ENCODE measurements at regions not wholly inside any gene's neighbourhood (a gene's known extent, or its start where the extent isn't known, plus 50 kb on each side); places are given as distances from the start of the nearest gene placed in this dataset.

DNA sequence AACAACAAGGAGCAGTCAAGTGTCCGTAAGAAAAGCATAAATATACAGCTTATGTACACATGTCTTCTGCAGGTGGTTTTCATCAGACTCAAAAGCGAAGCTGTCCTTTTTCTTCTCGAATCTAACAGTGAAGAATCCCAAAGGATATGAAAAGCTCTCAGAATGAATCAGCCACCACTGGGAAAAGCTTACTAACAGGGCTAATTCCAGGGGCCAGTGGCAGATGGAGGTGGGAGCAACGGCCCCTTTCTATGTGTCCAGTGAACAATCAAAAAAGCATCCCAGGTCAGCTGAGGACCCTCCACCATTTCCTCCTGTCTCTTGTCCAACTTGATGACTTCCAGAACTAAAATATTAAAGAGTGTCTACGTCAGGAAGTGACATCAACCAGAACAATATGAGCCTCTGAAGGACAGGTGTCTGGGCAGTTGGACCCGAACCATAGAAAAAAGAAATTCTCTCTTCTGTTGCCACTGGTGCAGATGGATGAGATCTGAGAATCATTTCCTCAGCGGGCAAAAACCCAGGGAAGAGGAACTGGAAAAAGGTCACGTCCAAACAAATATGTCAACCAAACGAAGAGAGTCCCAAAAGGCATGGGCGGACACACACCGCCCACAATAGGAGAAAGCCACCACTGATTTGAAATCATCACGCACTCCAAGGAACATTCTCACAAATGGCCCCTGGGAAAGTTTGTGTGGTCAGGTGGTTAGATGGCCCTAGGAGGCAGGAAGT lies 70.4 kb upstream of the TIAM1 start:
- Histone ChIP-seq H3K4me3 (ENCODE audit: low read depth, low read length, poor library complexity, severe bottlenecking) (no peak overlapping the region), H3K27ac (ENCODE audit: low read depth, low read length, poor library complexity, severe bottlenecking) (no peak overlapping the region), H3K27me3 (replicated peaks; ENCODE audit: insufficient read depth, low read depth, low read length, poor library complexity) (no peaks in the 10 kb centered on the region), H3K36me3 (ENCODE audit: insufficient read depth, low read length, poor library complexity, severe bottlenecking) (no peaks in the 10 kb centered on the region), H3K4me1 (ENCODE audit: insufficient read depth, low read length, poor library complexity, severe bottlenecking) (no peaks in the 10 kb centered on the region), H3K9me3 (ENCODE audit: low read depth, low read length, poor library complexity, severe bottlenecking) (peaks cover 5% of the 10 kb centered on the region)
- DNase-seq (ENCODE audit: low spot score) = no peak
- POLR2A ChIA-PET (ENCODE audit: low non-redundant PET) = no interaction called here
- BruUV-seq (replicated peaks) = no TSS peak
- intact Hi-C loops (cut with micrococcal nuclease; ENCODE audit: unreplicated experiment) = no loop called here
- TF ChIP-seq EZH2 (IDR thresholded peaks at IDR 0.05; ENCODE audit: borderline replicate concordance, low read depth, low read length, poor library complexity, severe bottlenecking) = no peak
- TF ChIP-seq, protein P1, sequence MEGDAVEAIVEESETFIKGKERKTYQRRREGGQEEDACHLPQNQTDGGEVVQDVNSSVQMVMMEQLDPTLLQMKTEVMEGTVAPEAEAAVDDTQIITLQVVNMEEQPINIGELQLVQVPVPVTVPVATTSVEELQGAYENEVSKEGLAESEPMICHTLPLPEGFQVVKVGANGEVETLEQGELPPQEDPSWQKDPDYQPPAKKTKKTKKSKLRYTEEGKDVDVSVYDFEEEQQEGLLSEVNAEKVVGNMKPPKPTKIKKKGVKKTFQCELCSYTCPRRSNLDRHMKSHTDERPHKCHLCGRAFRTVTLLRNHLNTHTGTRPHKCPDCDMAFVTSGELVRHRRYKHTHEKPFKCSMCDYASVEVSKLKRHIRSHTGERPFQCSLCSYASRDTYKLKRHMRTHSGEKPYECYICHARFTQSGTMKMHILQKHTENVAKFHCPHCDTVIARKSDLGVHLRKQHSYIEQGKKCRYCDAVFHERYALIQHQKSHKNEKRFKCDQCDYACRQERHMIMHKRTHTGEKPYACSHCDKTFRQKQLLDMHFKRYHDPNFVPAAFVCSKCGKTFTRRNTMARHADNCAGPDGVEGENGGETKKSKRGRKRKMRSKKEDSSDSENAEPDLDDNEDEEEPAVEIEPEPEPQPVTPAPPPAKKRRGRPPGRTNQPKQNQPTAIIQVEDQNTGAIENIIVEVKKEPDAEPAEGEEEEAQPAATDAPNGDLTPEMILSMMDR (conservative IDR thresholded peaks at IDR 0.05; ENCODE audit: low read depth, low read length) = no peak
- CTCF ChIA-PET = no interaction called here

DNA sequence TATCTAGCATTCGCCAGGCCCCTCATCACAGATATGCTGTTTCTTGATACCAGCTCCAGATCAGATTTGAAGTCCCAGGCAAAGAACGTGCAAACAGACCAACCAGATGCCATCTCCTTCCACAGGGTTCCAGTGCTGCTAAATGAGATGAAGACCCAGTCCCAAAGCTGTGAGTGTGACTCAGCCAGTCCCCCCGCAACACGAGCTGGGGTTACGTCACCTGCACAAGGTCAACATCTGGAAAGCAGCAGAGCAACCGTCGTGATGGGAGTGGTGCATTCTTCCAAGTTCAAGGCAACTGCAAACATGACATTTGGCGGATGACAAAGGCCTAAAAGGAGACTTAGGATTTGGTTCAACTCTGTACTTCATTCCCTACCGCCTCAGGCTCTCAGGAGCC lies 69.6 kb upstream of the TIAM1 start:
- intact Hi-C loops (cut with micrococcal nuclease; ENCODE audit: unreplicated experiment) = no loop called here
- H3K27ac ChIP-seq (ENCODE audit: low read depth, low read length, poor library complexity, severe bottlenecking) = no peak overlapping the region
- no peaks in the 10 kb centered on the region for H3K4me1 ChIP-seq (ENCODE audit: insufficient read depth, low read length, poor library complexity, severe bottlenecking)
- no peak for DNase-seq (ENCODE audit: low spot score)
- TF ChIP-seq, protein P1 (conservative IDR thresholded peaks at IDR 0.05; ENCODE audit: low read depth, low read length) = no peak
- TF ChIP-seq EZH2 (IDR thresholded peaks at IDR 0.05; ENCODE audit: borderline replicate concordance, low read depth, low read length, poor library complexity, severe bottlenecking) = no peak
- H3K9me3 ChIP-seq (ENCODE audit: low read depth, low read length, poor library complexity, severe bottlenecking) = peaks cover 5% of the 10 kb centered on the region
- CTCF ChIA-PET = no interaction called here
- no peak overlapping the region for H3K4me3 ChIP-seq (ENCODE audit: low read depth, low read length, poor library complexity, severe bottlenecking)
- H3K27me3 ChIP-seq (replicated peaks; ENCODE audit: insufficient read depth, low read depth, low read length, poor library complexity) = no peaks in the 10 kb centered on the region
- POLR2A ChIA-PET (ENCODE audit: low non-redundant PET) = no interaction called here
- BruUV-seq (replicated peaks) = no TSS peak
- H3K36me3 ChIP-seq (ENCODE audit: insufficient read depth, low read length, poor library complexity, severe bottlenecking) = no peaks in the 10 kb centered on the region

DNA sequence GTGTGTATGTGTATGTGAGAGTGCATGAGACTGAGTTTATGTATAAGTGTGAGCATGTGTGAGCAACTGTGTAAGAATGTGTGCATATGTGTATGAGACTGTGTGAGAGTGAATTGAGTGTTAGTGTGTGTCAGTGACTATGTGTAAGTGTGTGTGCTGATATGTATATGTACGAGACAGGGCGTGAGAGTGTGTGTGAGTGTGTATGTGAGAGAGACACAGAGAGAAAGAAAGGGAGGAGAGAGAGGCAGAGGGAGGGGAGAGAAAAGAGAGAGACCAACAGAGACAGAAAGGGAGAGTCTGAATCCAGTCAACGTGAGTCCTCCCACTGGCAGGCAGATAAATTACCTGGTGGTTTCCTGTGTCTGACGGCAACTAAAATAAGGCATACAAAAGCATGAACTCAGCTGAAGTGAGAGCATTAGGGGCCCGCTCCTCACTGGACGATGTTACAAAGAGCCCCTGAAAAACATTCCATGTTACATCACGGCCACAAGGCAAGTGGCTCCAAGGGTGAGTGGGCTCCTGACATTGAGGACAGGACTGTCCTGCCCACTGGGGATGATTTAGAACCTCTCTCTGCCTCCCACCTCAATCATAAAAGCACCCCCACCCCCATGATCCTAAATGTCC lies 66.6 kb upstream of the TIAM1 start:
- Histone ChIP-seq H3K4me3 (ENCODE audit: low read depth, low read length, poor library complexity, severe bottlenecking) (no peak overlapping the region), H3K27ac (ENCODE audit: low read depth, low read length, poor library complexity, severe bottlenecking) (no peak overlapping the region), H3K4me1 (ENCODE audit: insufficient read depth, low read length, poor library complexity, severe bottlenecking) (peaks cover 6% of the 10 kb centered on the region), H3K9me3 (ENCODE audit: low read depth, low read length, poor library complexity, severe bottlenecking) (no peaks in the 10 kb centered on the region), H3K36me3 (ENCODE audit: insufficient read depth, low read length, poor library complexity, severe bottlenecking) (no peaks in the 10 kb centered on the region), H3K27me3 (replicated peaks; ENCODE audit: insufficient read depth, low read depth, low read length, poor library complexity) (no peaks in the 10 kb centered on the region)
- no peak for TF ChIP-seq EZH2 (IDR thresholded peaks at IDR 0.05; ENCODE audit: borderline replicate concordance, low read depth, low read length, poor library complexity, severe bottlenecking)
- TF ChIP-seq, protein P1 (conservative IDR thresholded peaks at IDR 0.05; ENCODE audit: low read depth, low read length) = no peak
- ChIA-PET POLR2A (ENCODE audit: low non-redundant PET) (no interaction called here), CTCF (no interaction called here)
- intact Hi-C loops (cut with micrococcal nuclease; ENCODE audit: unreplicated experiment) = no loop called here
- BruUV-seq (replicated peaks) = no TSS peak
- DNase-seq (ENCODE audit: low spot score) = no peak
